OCI-LY7 (cell line): ENCODE measurements at regions not wholly inside any gene's neighbourhood (a gene's known extent, or its start where the extent isn't known, plus 50 kb on each side); places are given as distances from the start of the nearest gene placed in this dataset.
"Not testable (repeated sequence)": the region's sequence is repeated elsewhere in the genome, so short reads cannot be mapped to it uniquely, and the experiment has no call there.

Source experiments
- BruUV-seq: library from RNA; stranded (reverse); fragments of 400-500 nt; replicated peaks from 2 replicates; lab custom pipeline; 2021; lab: Mats Ljungman, UMichigan
- CTCF ChIA-PET: fragments of 300-600 bp; sonication (Branson Sonifier 250); formaldehyde crosslinking; loops from one replicate; lab custom pipeline; 2022; ENCODE audit warnings: antibody characterized with exemption; ENCODE audit not compliant: unreplicated experiment; lab: Charles Lee
- POLR2A ChIA-PET: fragments of 300-600 bp; sonication (Branson Sonifier 250); formaldehyde crosslinking; loops from one replicate; lab custom pipeline; 2022; ENCODE audit warnings: antibody characterized with exemption; lab: Charles Lee
- DNase-seq: peaks from one replicate; pipeline ENCODE4 v3.0.0-alpha.2; 2015; ENCODE audit warnings: low spot score
- H2AFZ ChIP-seq: fragments of 200-600 bp; sonication (generic), shearing (Covaris generic); 2 replicates; pipeline ENCODE4 v1.6.1; 2014; ENCODE audit warnings: mild to moderate bottlenecking, antibody characterized with exemption, low read length, moderate library complexity
- H3K27ac ChIP-seq: fragments of 200-600 bp; sonication (generic); 2 replicates; pipeline ENCODE4 v1.5.1; 2014; ENCODE audit warnings: mixed run types, low read depth, mild to moderate bottlenecking, moderate library complexity, low read length, inconsistent platforms; ENCODE audit not compliant: poor library complexity, severe bottlenecking
- H3K36me3 ChIP-seq: fragments of 200-600 bp; sonication (generic); 2 replicates; pipeline ENCODE4 v1.6.1; 2014; ENCODE audit warnings: mild to moderate bottlenecking, antibody characterized with exemption, low read length, moderate library complexity, mixed read lengths; ENCODE audit not compliant: insufficient read depth
- H3K4me1 ChIP-seq: fragments of 200-600 bp; sonication (generic); 2 replicates; pipeline ENCODE4 v1.5.1; 2014; ENCODE audit warnings: mild to moderate bottlenecking, low read length; ENCODE audit not compliant: insufficient read depth, poor library complexity, severe bottlenecking
- H3K4me2 ChIP-seq: fragments of 200-600 bp; sonication (generic); 2 replicates; pipeline ENCODE4 v1.6.1; 2014; ENCODE audit warnings: mild to moderate bottlenecking, low read length
- H3K4me3 ChIP-seq: fragments of 200-600 bp; sonication (generic); 2 replicates; pipeline ENCODE4 v1.5.1; 2014; ENCODE audit warnings: mild to moderate bottlenecking, low read depth, low read length; ENCODE audit not compliant: poor library complexity, severe bottlenecking
- H3K79me2 ChIP-seq: fragments of 200-600 bp; sonication (generic); 2 replicates; pipeline ENCODE4 v1.6.1; 2016; ENCODE audit warnings: low read depth, mild to moderate bottlenecking, low read length, moderate library complexity, mixed read lengths; ENCODE audit not compliant: insufficient read depth
- H3K9me2 ChIP-seq: fragments of 200-600 bp; sonication (generic); 2 replicates; pipeline ENCODE4 v1.6.1; 2016; ENCODE audit warnings: mild to moderate bottlenecking, low read length, mixed read lengths; ENCODE audit not compliant: insufficient read depth
- H3K9me3 ChIP-seq: fragments of 200-600 bp; sonication (generic); 2 replicates; pipeline ENCODE4 v1.6.1; 2014; ENCODE audit warnings: mild to moderate bottlenecking, mixed run types, low read length, mixed read lengths
- H4K20me1 ChIP-seq: fragments of 200-600 bp; sonication (generic); 2 replicates; pipeline ENCODE4 v1.6.1; 2014; ENCODE audit warnings: mild to moderate bottlenecking, antibody characterized with exemption, low read length, moderate library complexity, mixed read lengths; ENCODE audit not compliant: insufficient read depth
- intact Hi-C: fragments of 100-400 bp; cut with micrococcal nuclease; formaldehyde crosslinking; loops from one replicate; pipeline ENCODE4 v1.10.0; 2022; ENCODE audit not compliant: unreplicated experiment
- TF ChIP-seq, protein P1 (sequence below): fragments of 200-600 bp; sonication (generic); conservative IDR thresholded peaks from 2 replicates; pipeline ENCODE4 v1.5.1; 2014; ENCODE audit warnings: mild to moderate bottlenecking, antibody characterized with exemption, low read length, moderate library complexity, mixed read lengths

DNA sequence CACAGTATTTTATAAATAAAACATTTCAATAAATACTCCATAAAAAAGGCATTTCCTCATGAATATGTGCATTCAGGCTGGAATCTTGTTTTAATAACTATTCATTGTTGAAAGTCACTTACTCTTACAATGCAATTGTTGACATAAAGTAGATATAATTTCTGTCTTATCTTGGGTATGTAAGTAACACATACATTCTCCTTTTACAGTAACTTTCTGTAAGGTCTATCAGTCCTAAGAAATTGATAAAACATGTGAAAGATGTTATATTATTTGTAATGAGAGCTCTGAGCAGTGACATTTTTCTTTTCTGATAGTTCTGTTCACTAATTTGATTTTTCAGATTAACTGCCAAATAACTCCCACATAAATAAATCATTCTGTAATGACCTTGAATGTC, 1249.2 kb downstream of the STIM2 start:
- Histone ChIP-seq H3K79me2 (no peaks in the 10 kb centered on the region), H2AFZ (no peak overlapping the region), H3K4me2 (no peak overlapping the region), H3K4me3 (no peak overlapping the region), H3K9me3 (no peaks in the 10 kb centered on the region), H3K27ac (no peak overlapping the region), H3K36me3 (no peaks in the 10 kb centered on the region), H4K20me1 (no peaks in the 10 kb centered on the region), H3K9me2 (no peaks in the 10 kb centered on the region), H3K4me1 (no peaks in the 10 kb centered on the region)
- CTCF ChIA-PET, result no interaction called here
- TF ChIP-seq, protein P1, sequence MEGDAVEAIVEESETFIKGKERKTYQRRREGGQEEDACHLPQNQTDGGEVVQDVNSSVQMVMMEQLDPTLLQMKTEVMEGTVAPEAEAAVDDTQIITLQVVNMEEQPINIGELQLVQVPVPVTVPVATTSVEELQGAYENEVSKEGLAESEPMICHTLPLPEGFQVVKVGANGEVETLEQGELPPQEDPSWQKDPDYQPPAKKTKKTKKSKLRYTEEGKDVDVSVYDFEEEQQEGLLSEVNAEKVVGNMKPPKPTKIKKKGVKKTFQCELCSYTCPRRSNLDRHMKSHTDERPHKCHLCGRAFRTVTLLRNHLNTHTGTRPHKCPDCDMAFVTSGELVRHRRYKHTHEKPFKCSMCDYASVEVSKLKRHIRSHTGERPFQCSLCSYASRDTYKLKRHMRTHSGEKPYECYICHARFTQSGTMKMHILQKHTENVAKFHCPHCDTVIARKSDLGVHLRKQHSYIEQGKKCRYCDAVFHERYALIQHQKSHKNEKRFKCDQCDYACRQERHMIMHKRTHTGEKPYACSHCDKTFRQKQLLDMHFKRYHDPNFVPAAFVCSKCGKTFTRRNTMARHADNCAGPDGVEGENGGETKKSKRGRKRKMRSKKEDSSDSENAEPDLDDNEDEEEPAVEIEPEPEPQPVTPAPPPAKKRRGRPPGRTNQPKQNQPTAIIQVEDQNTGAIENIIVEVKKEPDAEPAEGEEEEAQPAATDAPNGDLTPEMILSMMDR, result no peak
- no peak for DNase-seq
- no TSS peak for BruUV-seq
- intact Hi-C loops, result no loop called here
- POLR2A ChIA-PET, result interaction anchor here (0.5 kb wide), 1 partner anchor 71 kb away, joined by 3 read pairs; no protein-coding TSS in a partner anchor

- H3K4me3 ChIP-seq, H3K9me3 ChIP-seq, H3K79me2 ChIP-seq, intact Hi-C loops, BruUV-seq, H2AFZ ChIP-seq, CTCF ChIA-PET, DNase-seq, H3K4me1 ChIP-seq, H3K36me3 ChIP-seq, H3K27ac ChIP-seq, H4K20me1 ChIP-seq, H3K9me2 ChIP-seq, H3K4me2 ChIP-seq: not testable (repeated sequence)
- POLR2A ChIA-PET, result interaction anchor here (0.7 kb wide), 1 partner anchor 1915 kb away, joined by 4 read pairs; no protein-coding TSS in a partner anchor
Observed at GRCh38 chr4:28112691-28113335, 1252.2 kb downstream of the STIM2 start.

DNA sequence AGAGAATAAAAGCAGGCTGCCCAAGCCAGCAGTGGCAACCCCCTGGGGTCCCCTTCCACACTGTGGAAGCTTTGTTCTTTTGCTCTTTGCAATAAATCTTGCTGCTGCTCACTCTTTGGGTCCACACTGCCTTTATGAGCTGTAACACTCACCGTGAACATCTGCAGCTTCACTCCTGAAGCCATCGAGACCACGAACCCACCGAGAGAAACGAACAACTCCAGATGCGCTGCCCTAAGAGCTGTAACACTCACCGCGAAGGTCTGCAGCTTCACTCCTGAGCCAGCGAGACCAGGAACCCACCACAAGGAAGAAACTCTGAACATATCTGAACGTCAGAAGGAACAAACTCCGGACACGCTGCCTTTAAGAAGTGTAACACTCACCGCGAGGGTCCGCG, 1252.9 kb downstream of the STIM2 start:
- H3K79me2 ChIP-seq, H4K20me1 ChIP-seq, H3K36me3 ChIP-seq, BruUV-seq, H3K4me3 ChIP-seq, H3K27ac ChIP-seq, H3K9me3 ChIP-seq, H3K4me1 ChIP-seq, CTCF ChIA-PET, DNase-seq, H2AFZ ChIP-seq, intact Hi-C loops, H3K4me2 ChIP-seq, H3K9me2 ChIP-seq: not testable (repeated sequence)
- POLR2A ChIA-PET, result interaction anchor here (0.7 kb wide), 1 partner anchor 1914 kb away, joined by 4 read pairs; no protein-coding TSS in a partner anchor

DNA sequence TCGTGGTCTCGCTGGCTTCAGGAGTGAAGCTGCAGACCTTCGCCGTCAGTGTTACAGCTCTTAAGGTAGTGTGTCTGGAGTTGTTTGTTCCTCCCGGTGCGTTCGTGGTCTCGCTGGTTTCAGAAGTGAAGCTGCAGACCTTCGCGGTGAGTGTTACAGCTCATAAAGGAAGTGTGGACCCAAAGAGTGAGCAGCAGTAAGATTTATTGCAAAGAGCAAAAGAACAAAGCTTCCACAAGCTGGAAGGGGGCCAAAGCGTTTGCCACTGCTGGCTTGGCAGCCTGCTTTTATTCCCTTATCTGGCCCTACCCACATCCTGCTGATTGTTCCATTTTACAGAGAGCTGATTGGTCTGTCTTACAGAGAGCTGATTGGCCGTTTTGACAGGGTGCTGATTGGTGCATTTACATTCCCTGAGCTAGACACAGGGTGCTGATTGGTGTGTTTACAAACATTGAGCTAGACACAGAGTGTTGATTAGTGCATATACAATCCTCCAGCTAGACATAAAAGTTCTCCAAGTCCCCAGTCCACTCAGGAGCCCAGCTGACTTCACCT, 1256.0 kb downstream of the STIM2 start:
- H3K9me3 ChIP-seq, H3K36me3 ChIP-seq, H3K79me2 ChIP-seq, DNase-seq, H3K4me1 ChIP-seq, H3K27ac ChIP-seq, H4K20me1 ChIP-seq, H3K4me2 ChIP-seq, BruUV-seq, H3K9me2 ChIP-seq, H2AFZ ChIP-seq, CTCF ChIA-PET, H3K4me3 ChIP-seq, intact Hi-C loops: not testable (repeated sequence)
- POLR2A ChIA-PET, result interaction anchor here (0.6 kb wide), 2 partner anchors 63 to 319 kb away, joined by 3 to 6 read pairs; no protein-coding TSS in a partner anchor
